ENCODE measurements at regions not wholly inside any gene's neighbourhood (a gene's known extent, or its start where the extent isn't known, plus 50 kb on each side); places are given as distances from the start of the nearest gene placed in this dataset.

- no peak overlapping the region for H3K4me3 ChIP-seq (ENCODE audit: low read depth, low read length)
- WGBS (ENCODE audit: insufficient coverage), result 100% methylated on average over 1 of the region's 5 CpGs
- H3K9me3 ChIP-seq (ENCODE audit: control insufficient read depth, insufficient read depth, low read length), result no peaks in the 10 kb centered on the region
- no peaks in the 10 kb centered on the region for H3K27me3 ChIP-seq (ENCODE audit: control insufficient read depth, insufficient read depth, low read length)
- no peak for DNase-seq (ENCODE audit: low read depth in 4 of 6, low spot score in 6 of 6)
- H3K27ac ChIP-seq (ENCODE audit: low read depth, low read length), result no peak overlapping the region
- H3K4me1 ChIP-seq (ENCODE audit: control insufficient read depth, insufficient read depth, low read length), result no peaks in the 10 kb centered on the region
- no peaks in the 10 kb centered on the region for H3K36me3 ChIP-seq (ENCODE audit: control insufficient read depth, insufficient read depth, low read length)
These were observed 1254.8 kb upstream of the CHAC2 start for GRCh38 chr2:52512760-52513159.

- Histone ChIP-seq H3K27me3 (ENCODE audit: control insufficient read depth, insufficient read depth, low read length) (no peaks in the 10 kb centered on the region), H3K36me3 (ENCODE audit: control insufficient read depth, insufficient read depth, low read length) (no peaks in the 10 kb centered on the region), H3K4me1 (ENCODE audit: control insufficient read depth, insufficient read depth, low read length) (no peaks in the 10 kb centered on the region), H3K27ac (ENCODE audit: low read depth, low read length) (no peak overlapping the region), H3K9me3 (ENCODE audit: control insufficient read depth, insufficient read depth, low read length) (no peaks in the 10 kb centered on the region), H3K4me3 (ENCODE audit: low read depth, low read length) (no peak overlapping the region)
- WGBS (ENCODE audit: insufficient coverage), result no CpG with 5 or more reads among the region's 1 CpG
- DNase-seq (ENCODE audit: low read depth in 4 of 6, low spot score in 6 of 6), result no peak
These were observed 1257.2 kb upstream of the CHAC2 start for GRCh38 chr2:52510432-52510831.

- Histone ChIP-seq H3K4me1 (ENCODE audit: control insufficient read depth, insufficient read depth, low read length) (no peaks in the 10 kb centered on the region), H3K27me3 (ENCODE audit: control insufficient read depth, insufficient read depth, low read length) (no peaks in the 10 kb centered on the region), H3K27ac (ENCODE audit: low read depth, low read length) (no peak overlapping the region), H3K9me3 (ENCODE audit: control insufficient read depth, insufficient read depth, low read length) (peaks cover 8% of the 10 kb centered on the region), H3K36me3 (ENCODE audit: control insufficient read depth, insufficient read depth, low read length) (no peaks in the 10 kb centered on the region), H3K4me3 (ENCODE audit: low read depth, low read length) (no peak overlapping the region)
- DNase-seq (ENCODE audit: low read depth in 4 of 6, low spot score in 6 of 6), result no peak
- WGBS (ENCODE audit: insufficient coverage), result no CpG with 5 or more reads among the region's 2 CpGs
These were observed 1265.1 kb upstream of the CHAC2 start for GRCh38 chr2:52502476-52502860.

- WGBS (ENCODE audit: insufficient coverage), result 100% methylated on average over 1 of the region's 2 CpGs
- Histone ChIP-seq H3K27ac (ENCODE audit: low read depth, low read length) (no peak overlapping the region), H3K27me3 (ENCODE audit: control insufficient read depth, insufficient read depth, low read length) (no peaks in the 10 kb centered on the region), H3K36me3 (ENCODE audit: control insufficient read depth, insufficient read depth, low read length) (no peaks in the 10 kb centered on the region), H3K4me1 (ENCODE audit: control insufficient read depth, insufficient read depth, low read length) (no peaks in the 10 kb centered on the region), H3K9me3 (ENCODE audit: control insufficient read depth, insufficient read depth, low read length) (peaks cover 9% of the 10 kb centered on the region), H3K4me3 (ENCODE audit: low read depth, low read length) (no peak overlapping the region)
- no peak for DNase-seq (ENCODE audit: low read depth in 4 of 6, low spot score in 6 of 6)
These were observed 1265.7 kb upstream of the CHAC2 start for GRCh38 chr2:52501715-52502475.

GRCh38 chr2:52500561-52500960 lies 1267.0 kb upstream of the CHAC2 start:
- no peaks in the 10 kb centered on the region for H3K27me3 ChIP-seq (ENCODE audit: control insufficient read depth, insufficient read depth, low read length)
- no peaks in the 10 kb centered on the region for H3K4me1 ChIP-seq (ENCODE audit: control insufficient read depth, insufficient read depth, low read length)
- no peak overlapping the region for H3K4me3 ChIP-seq (ENCODE audit: low read depth, low read length)
- WGBS (ENCODE audit: insufficient coverage), result no CpG with 5 or more reads among the region's 2 CpGs
- H3K9me3 ChIP-seq (ENCODE audit: control insufficient read depth, insufficient read depth, low read length), result peaks cover 9% of the 10 kb centered on the region
- no peak overlapping the region for H3K27ac ChIP-seq (ENCODE audit: low read depth, low read length)
- DNase-seq (ENCODE audit: low read depth in 4 of 6, low spot score in 6 of 6), result no peak
- no peaks in the 10 kb centered on the region for H3K36me3 ChIP-seq (ENCODE audit: control insufficient read depth, insufficient read depth, low read length)

GRCh38 chr2:52498077-52498750 lies 1269.4 kb upstream of the CHAC2 start:
- Histone ChIP-seq H3K36me3 (ENCODE audit: control insufficient read depth, insufficient read depth, low read length) (no peaks in the 10 kb centered on the region), H3K4me1 (ENCODE audit: control insufficient read depth, insufficient read depth, low read length) (no peaks in the 10 kb centered on the region), H3K4me3 (ENCODE audit: low read depth, low read length) (no peak overlapping the region), H3K9me3 (ENCODE audit: control insufficient read depth, insufficient read depth, low read length) (peaks cover 9% of the 10 kb centered on the region), H3K27me3 (ENCODE audit: control insufficient read depth, insufficient read depth, low read length) (no peaks in the 10 kb centered on the region), H3K27ac (ENCODE audit: low read depth, low read length) (no peak overlapping the region)
- DNase-seq (ENCODE audit: low read depth in 4 of 6, low spot score in 6 of 6), result no peak
- no CpG with 5 or more reads among the region's 3 CpGs for WGBS (ENCODE audit: insufficient coverage)

GRCh38 chr2:52495816-52496215 lies 1271.8 kb upstream of the CHAC2 start:
- Histone ChIP-seq H3K4me1 (ENCODE audit: control insufficient read depth, insufficient read depth, low read length) (no peaks in the 10 kb centered on the region), H3K27ac (ENCODE audit: low read depth, low read length) (no peak overlapping the region), H3K4me3 (ENCODE audit: low read depth, low read length) (no peak overlapping the region), H3K36me3 (ENCODE audit: control insufficient read depth, insufficient read depth, low read length) (no peaks in the 10 kb centered on the region), H3K27me3 (ENCODE audit: control insufficient read depth, insufficient read depth, low read length) (no peaks in the 10 kb centered on the region), H3K9me3 (ENCODE audit: control insufficient read depth, insufficient read depth, low read length) (peaks cover 9% of the 10 kb centered on the region)
- no peak for DNase-seq (ENCODE audit: low read depth in 4 of 6, low spot score in 6 of 6)

- H3K4me1 ChIP-seq (ENCODE audit: control insufficient read depth, insufficient read depth, low read length), result no peaks in the 10 kb centered on the region
- H3K27ac ChIP-seq (ENCODE audit: low read depth, low read length), result no peak overlapping the region
- H3K9me3 ChIP-seq (ENCODE audit: control insufficient read depth, insufficient read depth, low read length), result no peaks in the 10 kb centered on the region
- DNase-seq (ENCODE audit: low read depth in 4 of 6, low spot score in 6 of 6), result peak in 1 of 6 donors; percentile 26
- no peaks in the 10 kb centered on the region for H3K36me3 ChIP-seq (ENCODE audit: control insufficient read depth, insufficient read depth, low read length)
- no peaks in the 10 kb centered on the region for H3K27me3 ChIP-seq (ENCODE audit: control insufficient read depth, insufficient read depth, low read length)
- no peak overlapping the region for H3K4me3 ChIP-seq (ENCODE audit: low read depth, low read length)
- no CpG with 5 or more reads among the region's 1 CpG for WGBS (ENCODE audit: insufficient coverage)
These were observed 1290.4 kb upstream of the CHAC2 start for GRCh38 chr2:52477166-52477565.

- H3K9me3 ChIP-seq (ENCODE audit: control insufficient read depth, insufficient read depth, low read length), result no peaks in the 10 kb centered on the region
- H3K4me1 ChIP-seq (ENCODE audit: control insufficient read depth, insufficient read depth, low read length), result no peaks in the 10 kb centered on the region
- no CpG with 5 or more reads among the region's 1 CpG for WGBS (ENCODE audit: insufficient coverage)
- H3K4me3 ChIP-seq (ENCODE audit: low read depth, low read length), result no peak overlapping the region
- no peak overlapping the region for H3K27ac ChIP-seq (ENCODE audit: low read depth, low read length)
- H3K27me3 ChIP-seq (ENCODE audit: control insufficient read depth, insufficient read depth, low read length), result no peaks in the 10 kb centered on the region
- no peak for DNase-seq (ENCODE audit: low read depth in 4 of 6, low spot score in 6 of 6)
- H3K36me3 ChIP-seq (ENCODE audit: control insufficient read depth, insufficient read depth, low read length), result no peaks in the 10 kb centered on the region
These were observed 1292.0 kb upstream of the CHAC2 start for GRCh38 chr2:52475590-52475989.

- WGBS (ENCODE audit: insufficient coverage), result no CpG with 5 or more reads among the region's 1 CpG
- no peak overlapping the region for H3K27ac ChIP-seq (ENCODE audit: low read depth, low read length)
- no peaks in the 10 kb centered on the region for H3K9me3 ChIP-seq (ENCODE audit: control insufficient read depth, insufficient read depth, low read length)
- no peaks in the 10 kb centered on the region for H3K36me3 ChIP-seq (ENCODE audit: control insufficient read depth, insufficient read depth, low read length)
- no peak for DNase-seq (ENCODE audit: low read depth in 4 of 6, low spot score in 6 of 6)
- H3K4me3 ChIP-seq (ENCODE audit: low read depth, low read length), result no peak overlapping the region
- no peaks in the 10 kb centered on the region for H3K27me3 ChIP-seq (ENCODE audit: control insufficient read depth, insufficient read depth, low read length)
- H3K4me1 ChIP-seq (ENCODE audit: control insufficient read depth, insufficient read depth, low read length), result no peaks in the 10 kb centered on the region
These were observed 1293.5 kb upstream of the CHAC2 start for GRCh38 chr2:52474091-52474490.
